Erythroblast (primary cell): ENCODE measurements at regions not wholly inside any gene's neighbourhood (a gene's known extent, or its start where the extent isn't known, plus 50 kb on each side); places are given as distances from the start of the nearest gene placed in this dataset.
A peak's percentile ranks its signal among the peaks of the same experiment; 100 is the strongest.

ENCODE experiments used
- DNase-seq, 2 experiments: peaks; one replicate each; lab custom pipeline; 2025; lab: John Stamatoyannopoulos, UW
- GATA1 ChIP-seq: IDR thresholded peaks from 2 replicates; pipeline ENCODE4 v1.6.1; 2011; ENCODE audit warnings: low read depth, mild to moderate bottlenecking, control low read depth, low read length, moderate library complexity
- POLR2A ChIP-seq: IDR thresholded peaks from 2 replicates; pipeline ENCODE4 v1.6.1; 2011; ENCODE audit warnings: mild to moderate bottlenecking, low read length

GRCh38 chr6:142542704-142543233 lies 241.0 kb downstream of the ADGRG6 start:
- no peak for DNase-seq
- TF ChIP-seq GATA1 = no peak
- TF ChIP-seq POLR2A = no peak

DNA sequence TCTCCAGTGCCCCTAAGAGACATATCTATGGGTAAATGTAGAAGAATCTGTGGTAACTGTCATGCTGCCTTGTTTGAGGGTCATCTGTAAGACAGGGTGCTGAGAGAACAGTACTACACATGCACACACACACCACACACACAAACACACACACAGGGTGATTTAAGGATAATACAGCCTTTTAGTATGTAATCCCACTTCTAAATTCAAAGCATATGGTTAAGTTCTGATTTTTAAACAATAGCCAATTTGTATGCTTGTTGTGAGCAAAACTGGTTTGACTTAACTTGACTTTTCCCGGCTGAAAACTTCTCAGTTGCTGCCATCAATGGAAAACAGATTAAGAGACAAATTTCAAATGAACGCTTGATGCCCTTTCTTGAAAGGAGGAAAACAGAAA lies 241.8 kb downstream of the ADGRG6 start:
- no peak for TF ChIP-seq POLR2A
- no peak for TF ChIP-seq GATA1
- no peak for DNase-seq

- no peak for DNase-seq
- no peak for TF ChIP-seq POLR2A
- TF ChIP-seq GATA1 = no peak
These were observed 242.5 kb downstream of the ADGRG6 start for GRCh38 chr6:142544199-142544838.

DNA sequence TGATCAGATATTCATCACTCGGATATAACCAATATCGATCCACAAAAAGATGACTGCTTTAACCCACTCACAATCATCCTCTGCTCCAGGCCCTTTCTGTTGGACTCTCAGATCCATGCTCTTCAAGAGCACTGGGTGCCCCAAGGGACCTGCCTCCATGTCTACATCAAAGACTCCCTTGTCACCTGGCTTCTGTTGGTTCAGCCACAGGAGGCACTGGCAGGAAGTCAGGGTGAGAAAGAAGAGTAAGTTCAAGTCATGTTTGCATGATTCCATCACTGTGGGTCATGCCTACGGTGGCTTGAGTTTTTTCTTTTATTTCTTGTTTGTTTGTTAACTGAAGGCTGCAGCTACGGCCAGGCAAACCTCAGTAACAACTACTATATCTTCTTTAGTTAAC lies 243.3 kb downstream of the ADGRG6 start:
- TF ChIP-seq POLR2A = no peak
- no peak for TF ChIP-seq GATA1
- DNase-seq = no peak

- DNase-seq = no peak
- TF ChIP-seq POLR2A (no peak), GATA1 (no peak)
These were observed 246.8 kb downstream of the ADGRG6 start for GRCh38 chr6:142548566-142548965.

DNA sequence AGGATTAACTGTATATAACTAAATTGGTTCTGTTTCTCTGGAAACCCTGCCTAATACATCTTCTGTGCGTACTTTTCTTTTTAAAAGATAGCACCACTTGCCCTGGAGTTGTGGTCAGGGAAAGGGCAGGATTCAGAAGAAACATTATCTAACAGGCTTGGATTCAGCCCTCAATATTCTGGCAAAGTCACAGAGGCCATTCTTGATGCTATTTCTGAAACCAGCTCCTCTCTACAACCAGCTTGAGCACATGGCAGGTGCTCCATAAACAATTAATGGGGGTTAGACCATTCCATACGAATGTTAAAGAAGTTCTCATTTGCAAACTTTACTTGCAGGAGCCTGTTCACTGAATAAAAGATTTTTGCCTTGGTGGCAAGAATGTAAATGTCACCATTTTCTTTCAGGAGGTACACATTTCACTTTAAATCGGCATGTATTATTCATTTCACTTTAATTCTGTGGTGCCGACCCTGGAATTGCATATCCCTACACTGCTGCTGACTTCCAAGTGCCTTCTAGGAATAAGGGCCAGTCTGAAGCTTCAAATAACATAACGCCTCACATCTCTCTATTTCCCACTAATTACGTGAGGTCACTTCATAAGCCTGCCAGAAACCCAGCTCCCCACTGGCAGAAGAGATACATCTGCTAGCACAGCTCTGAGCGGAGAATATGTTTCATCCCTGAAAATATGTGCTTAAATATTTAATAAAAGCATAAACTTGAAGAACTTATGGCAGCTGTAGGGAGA lies 248.7 kb downstream of the ADGRG6 start:
- no peak for TF ChIP-seq GATA1
- DNase-seq = no peak

DNA sequence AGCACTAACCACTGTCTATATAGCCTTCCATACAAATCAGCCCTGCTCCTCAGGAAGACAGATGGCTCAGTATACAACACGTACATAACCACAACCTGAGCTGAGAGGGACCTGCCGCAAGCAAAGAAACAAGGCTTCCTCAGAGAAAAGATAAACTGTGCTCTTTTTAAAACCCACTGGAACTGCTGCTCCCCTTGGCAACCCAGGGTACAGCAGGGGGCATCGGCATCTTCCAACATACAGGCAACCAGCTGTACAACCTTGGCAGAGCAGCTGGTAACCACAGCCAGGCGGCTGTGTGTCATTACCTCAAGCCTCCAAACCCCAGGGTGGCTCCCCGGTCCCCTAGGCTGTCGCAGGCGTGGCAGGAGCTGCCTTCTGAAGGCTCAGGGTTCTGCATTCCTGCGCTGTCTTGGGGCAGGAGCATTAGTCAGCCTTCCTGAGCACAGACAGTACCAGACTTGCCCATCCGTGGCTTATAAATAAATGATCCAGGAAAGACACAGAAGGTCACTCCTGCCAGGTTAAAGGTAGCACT lies 249.5 kb downstream of the ADGRG6 start:
- no peak for DNase-seq
- TF ChIP-seq POLR2A (no peak), GATA1 (no peak)

DNA sequence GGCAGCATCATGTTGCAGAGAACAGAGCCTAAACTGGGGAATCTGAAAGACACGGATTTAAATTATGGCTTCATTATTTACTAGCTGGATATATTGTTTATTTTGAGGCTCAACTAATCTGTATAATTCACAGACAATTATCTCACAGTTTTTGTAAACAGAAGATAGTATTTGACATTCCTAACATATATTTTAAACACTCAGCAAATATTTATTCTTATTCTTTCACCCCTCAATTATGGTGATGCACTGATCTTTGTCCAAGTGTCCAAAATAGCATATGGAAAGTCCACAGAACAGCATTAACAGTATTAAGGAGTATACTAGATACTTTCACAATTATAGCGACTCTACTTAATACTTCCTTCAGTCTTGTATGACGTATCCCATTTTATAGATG lies 257.0 kb downstream of the ADGRG6 start:
- DNase-seq = no peak
- TF ChIP-seq POLR2A (no peak), GATA1 (no peak)

DNA sequence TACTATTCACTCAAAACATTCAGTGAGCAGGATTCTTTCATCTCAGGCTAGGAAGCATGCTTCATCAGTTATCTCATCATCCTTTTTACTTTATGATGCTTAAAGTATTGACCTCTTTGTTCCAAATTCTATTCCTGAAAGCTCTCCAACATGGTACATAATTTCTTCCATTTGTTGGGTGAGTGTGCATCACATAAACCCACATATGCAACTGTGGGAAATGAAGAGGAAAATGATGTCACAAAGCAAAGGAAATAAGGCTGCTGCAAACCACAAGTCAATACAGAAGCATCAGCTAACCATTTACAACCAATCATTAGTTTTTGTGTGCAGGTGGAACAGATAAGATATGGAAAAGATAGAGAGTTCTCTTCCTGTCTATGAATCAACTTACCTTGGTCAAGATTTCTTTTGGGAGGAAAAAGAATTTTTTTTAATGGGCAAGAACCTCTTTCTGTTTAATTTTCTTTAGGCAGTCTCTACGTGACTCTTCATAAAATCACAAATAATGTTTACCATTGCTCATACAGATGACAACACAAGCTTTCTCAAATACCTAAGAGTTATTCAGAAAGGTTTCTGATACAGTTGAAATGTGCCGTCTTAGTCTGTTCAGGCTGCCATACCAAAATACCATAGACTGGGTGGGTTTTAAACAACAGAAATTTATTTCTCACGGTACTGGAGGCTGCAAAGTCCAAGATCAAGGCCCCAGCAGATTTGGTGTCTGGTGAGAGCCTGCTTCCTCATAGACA lies 259.9 kb downstream of the ADGRG6 start:
- TF ChIP-seq GATA1 = no peak
- TF ChIP-seq POLR2A = no peak
- no peak for DNase-seq

- TF ChIP-seq GATA1 = no peak
- TF ChIP-seq POLR2A = no peak
- DNase-seq = no peak
These were observed 261.1 kb downstream of the ADGRG6 start for GRCh38 chr6:142562865-142563264.

DNA sequence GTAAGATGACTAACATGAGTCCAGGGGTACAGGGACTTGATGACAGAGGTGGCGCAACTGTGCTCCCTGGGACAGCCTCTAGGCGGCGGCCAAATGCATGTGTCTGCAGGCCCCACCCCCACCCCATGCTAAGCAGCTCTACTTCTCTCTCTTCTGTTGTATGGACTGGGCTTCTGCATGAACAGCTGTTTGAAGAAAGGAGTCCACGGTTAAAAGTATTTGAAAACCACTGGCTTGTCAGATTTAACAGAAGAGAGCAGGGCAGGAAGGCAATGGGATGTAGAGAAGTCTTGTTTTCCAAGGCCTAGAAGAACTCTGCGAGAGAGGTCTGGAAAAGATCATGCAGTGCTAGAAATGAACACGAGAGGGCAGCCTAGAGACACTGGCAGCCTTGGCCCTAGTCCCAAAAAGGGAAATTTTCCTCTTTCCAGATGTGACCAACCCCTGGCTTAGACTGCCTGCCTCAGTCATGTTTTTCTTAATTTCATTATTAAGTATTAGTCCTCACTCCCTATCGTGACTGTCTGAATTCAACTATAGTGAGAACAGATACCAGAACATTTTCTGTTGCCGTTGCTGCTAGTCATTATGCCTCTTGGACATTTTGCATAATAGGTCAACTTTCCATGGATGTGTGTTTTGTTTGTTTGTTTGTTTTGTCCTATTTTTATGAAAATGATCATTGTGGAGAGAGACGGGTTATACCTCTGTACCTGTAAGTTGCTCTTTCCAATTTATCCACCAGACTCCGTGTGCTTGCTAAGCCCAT lies 265.0 kb downstream of the ADGRG6 start:
- DNase-seq = peak; percentile 43 to 56
- TF ChIP-seq POLR2A (no peak), GATA1 (no peak)

GRCh38 chr6:142567461-142567860 lies 265.7 kb downstream of the ADGRG6 start:
- no peak for DNase-seq
- TF ChIP-seq GATA1 (no peak), POLR2A (no peak)

DNA sequence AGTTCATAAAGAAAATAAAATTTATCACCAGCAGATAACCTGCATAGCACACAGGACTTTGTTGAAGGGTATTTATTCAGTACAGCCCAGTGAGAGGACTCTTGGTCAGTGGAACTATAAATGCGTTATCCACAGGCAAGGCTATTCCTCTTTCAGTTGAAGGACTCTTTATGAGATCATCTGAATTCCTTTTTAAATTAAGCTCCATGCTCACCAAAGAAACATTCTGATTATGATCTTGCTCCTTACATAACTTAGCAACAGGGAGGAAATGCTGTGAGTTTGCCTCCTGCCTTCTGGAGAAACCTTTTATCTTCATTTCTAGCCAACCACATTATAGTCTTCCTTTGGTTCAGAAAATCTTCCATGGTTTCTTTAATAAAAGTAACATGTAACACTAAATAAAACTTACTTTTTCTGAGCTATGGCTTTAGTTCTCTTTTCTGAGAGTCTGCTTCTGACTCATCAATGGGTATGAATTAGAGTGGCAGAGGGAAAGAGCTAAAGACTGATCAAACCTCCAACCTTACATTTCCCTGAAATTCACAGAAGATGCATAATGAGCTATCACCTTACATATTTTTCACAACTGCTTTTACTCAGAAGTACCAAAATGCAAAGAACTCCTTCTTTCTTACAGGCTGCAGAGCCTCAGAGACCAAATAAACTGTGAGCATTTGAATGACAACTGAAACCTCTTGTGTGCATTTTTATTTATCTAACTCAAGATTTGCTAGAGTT lies 267.2 kb downstream of the ADGRG6 start:
- no peak for DNase-seq
- TF ChIP-seq POLR2A = no peak
- no peak for TF ChIP-seq GATA1
